Mucosa of descending colon (tissue), 3 donors: ENCODE measurements at regions not wholly inside any gene's neighbourhood (a gene's known extent, or its start where the extent isn't known, plus 50 kb on each side); places are given as distances from the start of the nearest gene placed in this dataset.

Source experiments
- ATAC-seq: fragments of 200-7000 bp; cut with Tn5 transposase; one replicate; pipeline ENCODE4 v1.9.1; 2020; ENCODE audit warnings: mild to moderate bottlenecking, moderate library complexity
- DNase-seq, 3 donors: peaks; one replicate each; pipeline ENCODE4 v3.0.0-alpha.2; 2020
- H3K36me3 ChIP-seq: fragments of 200-600 bp; one replicate; pipeline ENCODE4 v1.8.0; 2021; ENCODE audit warnings: low read depth, mild to moderate bottlenecking
- H3K4me1 ChIP-seq: fragments of 200-600 bp; one replicate; pipeline ENCODE4 v1.8.0; 2021; ENCODE audit warnings: low read depth, mild to moderate bottlenecking
- H3K4me3 ChIP-seq: fragments of 200-600 bp; one replicate; pipeline ENCODE4 v1.8.0; 2021; ENCODE audit warnings: mild to moderate bottlenecking
- H3K9me3 ChIP-seq: fragments of 200-600 bp; one replicate; pipeline ENCODE4 v1.8.0; 2021; ENCODE audit warnings: mild to moderate bottlenecking
- intact Hi-C, 2 donors: fragments of 100-400 bp; cut with DNase I in 1 of 2; cut with micrococcal nuclease in 1 of 2; formaldehyde crosslinking; loops; one replicate each; pipeline versions ENCODE4 v1.11.0 to v1.11.1; 2022; cut with DNase I, micrococcal nuclease
- TF ChIP-seq, protein P1 (sequence below): fragments of 200-600 bp; IDR thresholded peaks from one replicate; pipeline ENCODE4 v1.8.0; 2022; ENCODE audit warnings: antibody characterized with exemption, mild to moderate bottlenecking
- donor health status: DM: no; HTN: no; CAD: no; lungs with moderate emphysema.
- donor health status: DM: no; HTN: no; CAD: no.
- donor health status: DM: no; HTN: yes; CAD: no.

DNA sequence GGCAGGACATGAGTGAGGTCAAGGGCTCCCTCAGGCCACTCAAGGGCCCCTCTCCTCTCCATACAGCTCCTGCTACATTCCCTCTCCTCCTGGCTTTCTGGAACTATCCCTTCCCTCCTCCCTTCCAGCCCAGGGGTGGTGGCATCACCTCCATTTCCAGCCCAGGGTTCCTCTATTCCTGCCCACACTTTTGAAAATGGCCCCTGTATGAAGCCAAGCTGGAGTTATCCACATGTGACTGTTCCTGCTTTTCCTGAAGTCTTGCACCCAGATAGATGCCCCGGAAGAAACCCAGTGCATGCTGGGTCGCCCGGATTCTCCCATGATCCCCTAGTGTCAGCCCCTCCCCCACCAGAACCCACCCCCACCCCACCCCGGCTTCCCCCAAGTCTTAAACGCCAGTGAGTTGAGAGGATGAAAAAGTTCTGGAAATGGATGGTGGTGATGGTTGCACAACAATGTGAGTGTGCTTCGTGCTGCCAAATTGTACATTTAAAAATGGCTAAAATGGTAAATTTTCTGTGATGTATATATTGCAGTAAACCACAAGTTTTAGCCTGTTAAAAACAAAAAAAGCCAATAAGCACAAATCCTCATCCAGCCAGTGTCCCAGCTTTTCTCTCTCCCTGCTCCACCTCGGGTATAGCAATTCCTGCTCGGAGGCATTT, 136.9 kb downstream of the SCARB1 start:
- Histone ChIP-seq H3K9me3 (no peaks in the 10 kb centered on the region), H3K4me1 (peaks cover 3% of the 10 kb centered on the region), H3K36me3 (no peaks in the 10 kb centered on the region), H3K4me3 (no peak overlapping the region)
- TF ChIP-seq, protein P1, sequence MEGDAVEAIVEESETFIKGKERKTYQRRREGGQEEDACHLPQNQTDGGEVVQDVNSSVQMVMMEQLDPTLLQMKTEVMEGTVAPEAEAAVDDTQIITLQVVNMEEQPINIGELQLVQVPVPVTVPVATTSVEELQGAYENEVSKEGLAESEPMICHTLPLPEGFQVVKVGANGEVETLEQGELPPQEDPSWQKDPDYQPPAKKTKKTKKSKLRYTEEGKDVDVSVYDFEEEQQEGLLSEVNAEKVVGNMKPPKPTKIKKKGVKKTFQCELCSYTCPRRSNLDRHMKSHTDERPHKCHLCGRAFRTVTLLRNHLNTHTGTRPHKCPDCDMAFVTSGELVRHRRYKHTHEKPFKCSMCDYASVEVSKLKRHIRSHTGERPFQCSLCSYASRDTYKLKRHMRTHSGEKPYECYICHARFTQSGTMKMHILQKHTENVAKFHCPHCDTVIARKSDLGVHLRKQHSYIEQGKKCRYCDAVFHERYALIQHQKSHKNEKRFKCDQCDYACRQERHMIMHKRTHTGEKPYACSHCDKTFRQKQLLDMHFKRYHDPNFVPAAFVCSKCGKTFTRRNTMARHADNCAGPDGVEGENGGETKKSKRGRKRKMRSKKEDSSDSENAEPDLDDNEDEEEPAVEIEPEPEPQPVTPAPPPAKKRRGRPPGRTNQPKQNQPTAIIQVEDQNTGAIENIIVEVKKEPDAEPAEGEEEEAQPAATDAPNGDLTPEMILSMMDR = no peak
- intact Hi-C loops = no loop called here
- no peak for ATAC-seq
- peak in 1 of 3 donors; percentile 27 for DNase-seq

DNA sequence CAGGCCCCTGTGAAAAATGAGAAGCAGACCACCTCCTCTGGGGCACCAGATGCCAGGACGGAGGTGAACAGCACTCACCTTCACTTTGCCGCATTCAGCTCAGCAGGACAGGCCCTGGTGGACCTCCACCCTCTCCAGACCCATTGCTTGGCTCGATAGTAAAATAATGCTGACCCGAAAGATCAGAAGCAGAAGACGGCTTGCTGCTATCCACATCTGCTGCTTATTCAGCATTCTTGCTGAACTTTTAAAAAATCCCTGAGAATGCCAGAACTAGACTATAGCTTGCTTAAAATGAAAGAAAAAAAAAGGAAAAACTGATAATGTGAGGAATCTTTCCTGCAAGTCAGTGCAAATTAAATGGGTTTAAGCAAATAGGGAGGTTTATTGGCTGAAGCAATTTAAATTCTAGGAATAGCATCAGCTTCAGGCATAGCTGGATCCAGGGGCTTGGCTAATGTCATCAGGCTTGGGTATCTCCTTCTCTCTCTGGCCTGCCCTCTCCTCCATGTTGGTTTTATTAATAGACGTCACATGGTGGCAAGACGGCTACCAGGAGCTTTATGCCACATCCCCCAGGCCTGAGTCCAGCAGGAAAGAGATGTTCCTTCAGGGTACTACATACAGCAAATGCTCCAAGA, 137.9 kb downstream of the SCARB1 start:
- TF ChIP-seq, protein P1 = no peak
- intact Hi-C loops = no loop called here
- Histone ChIP-seq H3K4me3 (no peak overlapping the region), H3K36me3 (no peaks in the 10 kb centered on the region), H3K9me3 (no peaks in the 10 kb centered on the region), H3K4me1 (peaks cover 3% of the 10 kb centered on the region)
- ATAC-seq = no peak
- DNase-seq = no peak

DNA sequence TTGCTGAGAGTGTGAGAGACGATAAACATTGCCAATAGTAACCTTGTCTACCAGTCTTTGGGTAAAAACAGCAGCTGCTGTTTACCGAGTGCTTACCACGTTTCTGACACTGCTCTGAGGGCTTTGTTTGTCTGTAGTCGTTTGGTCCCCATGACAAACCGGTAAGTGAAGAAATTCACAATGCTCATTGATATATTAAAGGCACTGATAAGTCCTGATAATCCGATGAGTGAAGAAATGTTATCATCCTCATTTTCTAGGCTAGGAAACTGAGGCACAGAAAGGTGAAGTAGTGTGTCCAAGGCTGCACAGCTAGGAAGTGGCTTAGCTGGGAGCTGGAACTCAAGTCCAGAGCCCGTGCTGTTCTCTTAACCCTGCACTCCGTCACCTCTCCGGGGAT, 138.6 kb downstream of the SCARB1 start:
- Histone ChIP-seq H3K36me3 (no peaks in the 10 kb centered on the region), H3K4me3 (no peak overlapping the region), H3K4me1 (no peaks in the 10 kb centered on the region), H3K9me3 (no peaks in the 10 kb centered on the region)
- TF ChIP-seq, protein P1 = no peak
- intact Hi-C loops = no loop called here
- ATAC-seq (no peak), DNase-seq (no peak)

DNA sequence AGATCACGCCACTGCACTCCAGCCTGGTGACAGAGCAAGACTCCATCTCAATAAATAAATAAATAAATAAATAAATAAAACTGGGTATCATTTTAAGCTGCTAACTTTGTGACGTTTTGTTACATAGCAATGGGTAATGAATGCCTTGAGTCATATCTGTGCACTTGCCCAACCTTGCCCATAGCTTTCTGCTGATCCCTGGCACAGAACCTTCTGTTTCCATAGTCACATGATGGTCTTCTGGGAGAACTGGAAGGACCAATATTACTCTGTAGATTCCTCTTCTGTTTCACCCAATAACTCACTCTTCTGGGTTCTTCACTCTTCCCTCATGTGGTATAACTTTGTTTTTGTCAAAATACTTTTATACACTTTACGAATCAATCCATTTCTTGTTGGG, 140.8 kb downstream of the SCARB1 start:
- Histone ChIP-seq H3K4me3 (no peak overlapping the region), H3K36me3 (no peaks in the 10 kb centered on the region), H3K4me1 (no peaks in the 10 kb centered on the region), H3K9me3 (no peaks in the 10 kb centered on the region)
- no peak for DNase-seq
- TF ChIP-seq, protein P1 = no peak
- no peak for ATAC-seq
- intact Hi-C loops = no loop called here

DNA sequence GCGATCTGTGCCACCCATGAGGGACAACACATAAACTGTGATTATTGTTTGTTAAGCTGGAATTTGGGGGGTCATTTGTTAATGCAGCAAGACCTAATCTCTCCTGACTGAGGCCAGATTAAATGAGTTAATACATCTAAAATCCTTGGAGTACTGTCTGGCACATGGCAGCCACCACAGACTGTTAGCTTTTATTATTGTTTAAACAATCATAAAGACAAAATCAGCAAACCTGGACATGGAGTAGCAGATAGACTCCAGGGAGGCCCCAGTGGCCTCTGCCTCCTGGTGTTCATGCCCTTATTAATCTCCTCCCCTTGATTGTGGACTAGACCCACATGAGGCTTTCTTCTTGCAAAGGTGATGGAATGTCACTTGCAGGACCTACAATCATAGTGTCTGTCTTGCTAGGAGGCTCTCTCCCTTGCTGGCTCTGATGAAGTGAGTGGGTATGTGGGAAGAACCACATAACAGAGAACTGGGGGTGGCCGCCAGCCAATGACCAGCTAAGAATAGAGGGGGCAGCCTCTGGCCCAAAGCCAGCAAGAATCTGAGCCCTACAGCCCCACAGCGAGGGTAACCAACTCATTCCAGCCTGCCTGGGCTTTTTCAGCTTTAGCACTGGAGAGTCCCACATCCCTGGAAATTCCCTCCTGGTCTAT, 142.0 kb downstream of the SCARB1 start:
- H3K4me3 ChIP-seq = no peak overlapping the region
- ATAC-seq (peak; percentile 9), DNase-seq (no peak)
- H3K9me3 ChIP-seq = no peaks in the 10 kb centered on the region
- intact Hi-C loops = no loop called here
- H3K36me3 ChIP-seq = no peaks in the 10 kb centered on the region
- H3K4me1 ChIP-seq = no peaks in the 10 kb centered on the region
- TF ChIP-seq, protein P1 = no peak
